GM03348 (cell line): ENCODE measurements at regions not wholly inside any gene's neighbourhood (a gene's known extent, or its start where the extent isn't known, plus 50 kb on each side); places are given as distances from the start of the nearest gene placed in this dataset.

Source experiments
- DNase-seq: peaks from one replicate; pipeline ENCODE4 v3.0.0; 2012; ENCODE audit warnings: low spot score

DNA sequence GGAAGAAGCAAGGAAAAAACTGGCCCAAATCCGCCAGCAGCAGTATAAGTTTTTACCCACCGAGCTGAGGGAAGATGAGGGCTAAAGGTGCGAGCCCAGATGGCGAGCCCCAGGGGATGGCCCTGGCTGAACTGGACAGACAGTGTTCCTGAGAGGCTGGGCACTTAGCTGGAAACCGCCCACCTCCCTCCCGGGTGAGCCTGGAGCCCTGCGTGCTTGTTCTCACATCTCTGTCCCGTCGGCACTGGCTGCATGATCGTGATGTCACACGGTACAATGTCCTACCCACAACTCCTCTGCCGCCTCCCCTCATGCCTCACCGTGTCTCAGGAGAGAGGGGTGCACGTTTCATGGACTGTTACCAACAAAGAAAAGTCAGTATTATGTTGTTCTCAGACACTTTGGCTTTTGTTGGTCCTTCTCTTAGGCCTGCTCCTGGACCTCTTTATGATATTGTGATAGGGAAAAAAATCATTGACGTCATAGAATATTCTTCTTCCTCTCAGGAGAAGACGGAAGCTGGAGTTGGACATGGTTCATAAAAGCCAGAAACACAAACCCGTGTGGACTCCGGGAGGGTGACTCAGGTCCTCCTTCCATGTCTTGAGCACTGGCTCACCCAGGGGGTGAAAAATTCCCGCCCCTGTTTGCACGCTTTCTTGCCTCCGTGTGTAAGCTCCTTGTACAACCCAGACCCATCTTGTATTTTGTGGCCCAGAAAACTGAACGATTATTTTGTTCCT is 201.8 kb upstream of the TPM1 start:
- DNase-seq, result no peak

DNA sequence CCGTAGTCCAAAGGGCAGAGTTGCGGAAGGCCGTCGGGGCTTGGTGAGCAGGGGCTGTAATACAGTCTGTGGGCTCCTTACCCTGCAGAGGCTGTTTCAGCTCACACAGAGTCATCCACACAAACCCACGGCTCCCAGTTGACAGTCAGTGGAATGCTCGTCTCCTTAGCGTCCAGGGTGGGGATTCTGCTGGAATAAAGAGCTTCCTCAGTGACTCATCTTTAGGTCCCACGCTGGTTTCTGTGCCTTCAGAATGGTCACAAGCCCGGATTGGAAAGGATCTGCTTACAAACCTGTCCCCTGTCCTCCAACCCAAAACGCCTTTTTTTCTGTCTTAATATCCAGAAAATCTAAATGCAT is 201.3 kb upstream of the TPM1 start:
- DNase-seq, result peak; percentile 22

DNA sequence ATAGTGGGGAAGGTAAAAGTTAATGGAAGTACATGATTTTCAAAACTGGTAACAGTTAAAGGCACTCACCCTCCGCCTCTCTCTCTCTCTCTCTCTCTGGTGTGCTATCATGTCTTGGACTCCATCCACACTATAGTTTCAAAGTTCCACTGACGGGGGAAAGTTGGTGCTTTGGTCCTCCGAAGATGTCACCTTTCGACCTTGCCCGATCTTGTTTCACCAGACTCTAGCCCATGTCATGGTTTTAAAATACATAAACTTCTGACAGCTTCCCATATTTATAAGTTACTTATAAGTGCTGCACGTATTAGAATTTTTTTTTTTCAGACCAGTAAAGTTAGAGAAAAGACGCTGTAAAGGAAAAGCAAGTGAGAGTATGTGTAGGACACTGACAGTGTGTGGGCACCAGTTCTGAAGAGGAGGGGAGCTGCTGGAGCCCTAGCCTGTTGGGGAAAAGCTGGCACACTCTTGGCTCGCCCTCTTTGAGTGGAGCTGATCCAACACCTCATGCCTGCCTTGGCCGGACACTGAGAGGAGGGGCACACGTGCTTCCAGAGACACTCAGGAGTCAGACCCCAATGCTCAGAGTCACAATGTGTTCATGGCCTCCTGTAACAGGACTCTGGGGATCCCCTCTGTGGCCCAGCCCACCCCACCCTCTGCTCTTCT is 200.5 kb upstream of the TPM1 start:
- DNase-seq, result no peak

DNA sequence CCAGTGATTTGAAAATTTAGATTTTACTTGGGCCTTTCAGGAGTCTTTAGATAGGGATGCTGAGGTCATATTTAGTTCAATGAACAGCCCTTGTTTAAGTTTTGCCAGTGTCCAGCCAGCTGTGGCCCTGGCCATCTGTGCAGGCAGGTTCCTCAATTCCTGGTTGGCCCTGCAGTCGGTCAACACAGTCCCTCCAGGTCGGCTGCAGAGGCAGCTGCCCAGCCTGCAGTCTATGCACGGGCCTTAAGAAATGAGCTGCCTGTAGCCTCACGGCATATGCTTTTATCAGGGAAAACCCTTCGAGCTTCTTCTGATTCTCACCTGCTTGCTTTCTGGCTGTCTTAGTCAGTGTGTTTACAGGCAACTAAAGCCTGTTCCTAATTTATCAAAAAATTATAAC is 199.2 kb upstream of the TPM1 start:
- no peak for DNase-seq

DNA sequence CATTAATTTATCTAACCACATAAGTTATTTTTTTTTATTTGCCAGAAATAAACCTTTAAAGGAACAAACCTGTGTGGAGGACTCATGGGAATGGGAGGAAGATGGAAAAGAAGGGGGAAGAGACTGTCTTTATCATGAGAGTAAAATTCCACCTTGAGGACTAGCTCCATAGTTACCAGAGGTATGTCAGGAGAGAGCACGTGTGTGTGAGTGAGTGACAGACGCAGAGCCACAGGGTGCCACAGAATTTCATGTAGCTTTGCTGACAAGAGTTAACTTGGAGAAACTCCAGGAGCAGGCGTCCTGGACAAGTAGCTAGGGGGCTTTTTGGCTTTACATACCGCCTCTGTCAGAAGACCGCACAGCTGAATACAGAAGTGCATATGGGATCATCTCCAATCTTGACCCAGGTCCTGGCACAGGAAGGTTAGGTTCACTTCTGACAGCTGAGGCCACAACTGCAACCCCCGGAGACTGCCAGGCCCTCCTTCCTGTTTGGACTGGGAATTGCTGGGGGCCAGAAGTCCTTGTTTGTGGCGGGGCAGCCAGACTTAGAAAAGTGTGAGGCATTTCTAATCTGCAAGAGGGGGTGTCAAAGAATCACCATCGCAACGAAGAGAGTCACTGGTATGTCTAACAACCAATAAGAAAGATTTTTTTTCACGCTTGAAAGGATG is 197.8 kb upstream of the TPM1 start:
- peak; percentile 11 for DNase-seq

DNA sequence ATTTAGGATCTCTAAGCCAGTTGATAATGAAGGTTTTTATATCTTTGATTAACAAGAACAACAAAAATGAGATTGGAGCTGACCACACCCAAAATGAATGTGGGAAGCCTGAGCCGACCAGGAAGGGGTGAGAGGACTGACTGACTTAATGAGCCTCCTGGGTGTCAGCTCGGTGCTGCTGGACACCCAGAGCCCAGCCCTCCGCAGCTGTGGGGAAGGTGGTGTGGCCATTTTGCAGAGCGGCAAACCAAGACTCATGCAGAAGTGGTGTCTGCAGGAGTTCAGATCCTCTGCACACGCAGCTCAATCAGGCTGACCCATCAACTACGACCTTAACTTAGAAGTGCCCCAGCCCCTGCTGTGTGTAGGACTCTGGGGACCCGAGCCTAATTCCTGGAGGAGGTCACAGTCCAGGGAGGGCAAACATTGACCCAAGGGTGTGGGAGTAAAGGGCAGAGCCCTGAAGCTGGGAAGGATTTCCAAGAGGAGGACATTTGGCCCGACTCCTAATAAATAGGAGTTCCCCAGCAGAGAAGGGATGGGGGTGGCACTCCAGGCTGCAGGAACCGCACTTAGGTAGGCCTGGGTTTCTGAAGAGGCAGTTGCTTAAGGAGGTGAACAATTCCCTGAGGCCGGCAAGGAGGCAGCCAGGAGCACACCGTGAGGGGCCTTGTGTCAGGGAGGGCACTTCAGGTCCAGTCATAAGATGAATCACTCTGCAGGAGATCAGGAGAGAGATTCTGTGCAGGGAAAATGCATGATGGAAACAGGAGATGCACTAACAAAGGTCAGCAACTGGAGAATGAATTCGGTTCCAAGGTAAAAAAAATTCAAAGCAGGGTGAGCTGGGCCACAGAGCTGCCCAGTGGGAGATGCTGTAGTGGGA is 197.1 kb upstream of the TPM1 start:
- peak; percentile 16 for DNase-seq

DNA sequence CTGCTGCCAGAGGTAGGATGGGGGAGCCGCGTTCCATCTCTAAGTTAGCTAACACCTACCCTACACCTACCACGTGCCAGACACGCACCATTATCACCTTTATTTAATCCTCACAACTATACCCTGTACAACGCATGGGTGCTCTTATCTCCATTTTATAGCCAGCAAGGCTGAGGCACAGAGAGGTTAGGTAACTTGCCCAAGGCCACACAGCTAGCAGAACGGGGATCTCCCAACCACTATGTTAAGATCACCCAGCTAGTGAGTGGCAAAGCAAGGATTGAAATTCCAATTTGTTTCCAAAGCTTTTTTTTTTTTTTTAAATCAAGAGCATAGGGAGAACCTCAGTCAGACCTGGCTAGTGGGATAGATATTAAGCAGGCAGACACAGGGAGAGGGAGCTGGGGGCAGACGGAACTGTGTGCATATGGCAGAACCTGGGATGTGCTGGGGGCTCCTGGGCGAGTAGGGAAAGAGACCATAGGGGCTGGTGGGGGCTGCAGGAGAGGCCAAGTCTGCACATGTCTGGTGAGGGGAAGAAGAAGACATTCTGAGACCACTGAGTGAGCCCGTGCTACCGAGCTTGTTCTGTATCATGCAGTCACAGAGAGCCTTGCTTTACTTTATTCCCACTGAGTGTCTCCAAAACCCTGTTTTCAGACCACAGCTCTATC is 196.3 kb upstream of the TPM1 start:
- no peak for DNase-seq

DNA sequence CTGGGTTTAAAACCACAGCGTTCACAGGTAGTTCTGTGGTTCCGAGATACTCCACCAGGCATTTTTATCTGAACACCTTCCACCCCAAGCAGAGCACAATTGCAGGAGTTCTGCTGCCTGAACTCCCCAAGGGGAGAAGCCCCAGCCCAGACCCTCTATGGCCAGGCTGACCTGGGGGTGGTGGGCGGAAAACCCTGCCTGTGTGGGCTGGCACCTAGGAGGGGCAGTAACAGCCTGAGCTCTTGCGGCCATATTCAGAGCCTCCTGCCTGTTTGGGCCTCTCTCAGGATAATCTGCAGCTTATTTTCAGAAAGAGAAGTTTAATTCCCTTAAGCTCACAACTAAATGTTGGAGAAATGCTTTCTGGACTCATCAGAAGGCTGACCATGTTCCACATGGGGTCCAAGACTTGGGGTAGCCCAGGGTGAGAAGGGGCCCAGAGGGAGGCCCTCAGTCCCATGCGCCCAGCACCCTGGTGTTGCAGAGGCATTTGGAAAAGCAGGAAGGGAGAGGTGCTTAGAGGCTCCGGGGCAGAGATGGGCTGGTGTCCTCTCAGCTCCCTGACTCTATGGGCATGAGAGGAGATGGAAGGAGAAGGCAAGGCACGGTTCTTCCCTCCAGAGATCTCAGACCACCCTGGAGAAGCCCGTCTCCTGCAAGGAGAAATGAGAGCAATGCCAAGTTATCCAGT is 195.6 kb upstream of the TPM1 start:
- no peak for DNase-seq

DNA sequence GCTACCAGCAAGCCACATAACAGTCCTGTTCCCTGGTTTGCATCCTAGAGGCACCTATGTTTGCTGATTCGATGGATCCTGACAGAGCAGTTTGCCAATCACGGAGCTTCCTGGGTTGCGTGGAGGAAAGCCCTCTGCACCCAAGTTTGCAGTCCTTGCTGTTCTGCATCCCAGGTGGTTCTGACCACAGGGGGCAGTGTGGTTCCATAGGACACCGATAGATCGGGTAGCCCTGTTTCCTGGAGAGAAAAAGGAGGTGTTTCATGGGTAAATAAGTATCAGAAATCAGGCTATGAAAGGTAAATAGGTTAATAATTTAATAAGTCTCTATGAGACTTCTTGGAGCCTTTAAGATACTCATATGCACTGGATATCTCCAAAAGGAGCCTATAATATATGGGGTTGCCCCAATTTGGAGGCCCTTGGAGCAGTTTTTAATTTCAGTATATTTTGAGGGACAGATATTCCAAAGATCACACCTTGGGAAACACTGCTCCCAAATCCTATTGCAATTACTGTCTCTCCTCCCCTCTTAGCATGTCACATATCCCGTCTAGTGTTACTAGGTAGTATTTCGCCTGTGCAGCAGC is 194.6 kb upstream of the TPM1 start:
- DNase-seq, result peak; percentile 52

DNA sequence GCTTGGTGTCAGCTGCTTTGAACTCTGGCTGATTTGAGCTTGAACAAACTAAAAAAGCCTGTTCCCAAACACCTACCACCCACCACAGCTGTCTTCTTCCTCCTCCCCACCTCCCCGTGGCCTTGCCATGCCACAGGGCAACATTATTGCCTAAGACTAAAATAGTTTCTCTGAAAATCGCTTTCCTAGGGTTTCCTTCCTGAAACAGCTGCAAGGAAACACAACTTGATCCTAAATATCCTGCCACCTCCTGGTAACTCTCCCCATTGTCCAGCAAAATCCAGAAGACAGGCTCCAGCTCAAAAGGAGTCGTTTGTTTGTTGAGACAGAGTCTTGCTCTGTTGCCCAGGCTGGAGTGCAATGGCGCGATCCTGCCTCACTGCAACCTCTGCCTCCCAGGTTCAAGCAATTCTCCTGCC is 193.9 kb upstream of the TPM1 start:
- DNase-seq, result peak; percentile 38

DNA sequence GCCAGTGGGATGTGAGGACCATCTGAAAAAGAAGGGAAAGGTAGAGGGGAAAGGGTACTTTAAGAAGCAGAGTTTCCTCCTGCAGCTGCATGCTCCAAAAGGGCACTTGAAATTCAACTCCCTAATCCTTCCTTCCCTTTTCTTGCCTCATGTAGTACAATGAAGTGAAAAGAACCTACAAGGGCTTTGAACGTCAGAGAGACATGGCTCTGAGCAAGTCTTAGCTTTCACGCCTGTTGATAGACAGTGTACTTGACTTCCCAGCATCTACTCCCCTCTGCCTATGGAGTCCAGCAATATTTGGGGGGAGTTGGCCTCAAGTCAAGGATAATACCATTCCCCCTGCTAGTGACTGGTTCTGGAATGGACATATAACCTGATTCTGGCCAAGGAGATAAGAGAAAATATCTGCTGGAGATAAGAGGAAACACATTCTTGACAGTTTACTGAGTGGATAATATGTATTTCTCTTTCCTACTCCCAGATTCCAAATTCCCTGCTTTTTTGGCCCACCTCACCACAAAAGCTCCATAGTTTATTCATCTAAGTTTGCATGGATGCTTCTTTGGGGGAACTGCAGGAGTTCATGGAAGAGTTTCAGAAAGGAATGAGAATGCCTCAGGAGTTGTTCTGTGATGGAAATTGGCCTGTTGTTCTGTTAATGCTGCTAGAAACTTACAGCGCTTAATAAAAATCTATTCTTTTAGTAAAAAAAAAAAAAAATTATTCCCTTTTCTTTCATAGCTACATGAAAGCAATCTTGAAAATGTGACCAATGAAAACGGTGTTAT is 193.0 kb upstream of the TPM1 start:
- no peak for DNase-seq

DNA sequence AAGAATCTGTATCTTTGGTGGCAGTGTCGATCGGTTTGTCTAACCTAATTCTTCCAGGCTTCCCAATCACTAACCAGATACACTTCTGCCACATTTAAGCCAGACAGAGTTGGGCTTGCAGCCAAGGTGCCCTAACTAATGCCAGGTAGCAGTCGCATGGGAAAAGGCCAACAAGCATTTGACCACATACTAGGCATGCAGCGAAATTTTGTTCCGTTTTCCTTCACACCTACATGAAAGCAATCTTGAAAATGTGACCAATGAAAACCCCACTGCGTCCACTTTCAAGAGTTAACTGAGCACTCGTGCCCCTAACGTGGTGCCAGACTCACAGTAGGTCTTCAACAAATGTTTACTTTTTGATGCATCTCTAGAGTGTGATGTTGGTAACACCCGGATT is 192.2 kb upstream of the TPM1 start:
- no peak for DNase-seq

DNA sequence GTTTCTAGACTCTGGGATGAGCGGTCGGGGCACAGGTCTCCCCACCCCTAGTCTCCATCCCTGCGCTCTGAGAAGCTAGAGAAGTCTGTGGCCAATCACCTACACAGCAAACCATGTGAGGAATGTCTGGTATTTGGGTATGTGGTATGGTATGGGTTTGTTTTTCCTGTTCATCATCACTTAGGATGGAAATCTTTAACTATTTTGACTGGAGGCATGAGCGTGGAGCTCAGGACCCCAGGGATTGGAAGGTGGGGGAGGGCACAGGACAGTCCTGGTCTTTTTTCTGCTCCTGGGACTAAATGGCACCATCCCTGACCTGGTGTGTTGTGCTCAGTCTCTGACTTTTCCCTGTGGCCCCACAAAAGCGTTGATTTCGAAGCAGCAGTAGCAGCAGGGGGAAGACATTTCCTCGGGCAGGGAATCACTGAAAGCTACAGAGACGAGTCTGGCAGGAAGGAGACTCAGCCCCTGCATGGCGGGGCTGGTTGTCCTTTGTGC is 191.7 kb upstream of the TPM1 start:
- peak; percentile 85 for DNase-seq

DNA sequence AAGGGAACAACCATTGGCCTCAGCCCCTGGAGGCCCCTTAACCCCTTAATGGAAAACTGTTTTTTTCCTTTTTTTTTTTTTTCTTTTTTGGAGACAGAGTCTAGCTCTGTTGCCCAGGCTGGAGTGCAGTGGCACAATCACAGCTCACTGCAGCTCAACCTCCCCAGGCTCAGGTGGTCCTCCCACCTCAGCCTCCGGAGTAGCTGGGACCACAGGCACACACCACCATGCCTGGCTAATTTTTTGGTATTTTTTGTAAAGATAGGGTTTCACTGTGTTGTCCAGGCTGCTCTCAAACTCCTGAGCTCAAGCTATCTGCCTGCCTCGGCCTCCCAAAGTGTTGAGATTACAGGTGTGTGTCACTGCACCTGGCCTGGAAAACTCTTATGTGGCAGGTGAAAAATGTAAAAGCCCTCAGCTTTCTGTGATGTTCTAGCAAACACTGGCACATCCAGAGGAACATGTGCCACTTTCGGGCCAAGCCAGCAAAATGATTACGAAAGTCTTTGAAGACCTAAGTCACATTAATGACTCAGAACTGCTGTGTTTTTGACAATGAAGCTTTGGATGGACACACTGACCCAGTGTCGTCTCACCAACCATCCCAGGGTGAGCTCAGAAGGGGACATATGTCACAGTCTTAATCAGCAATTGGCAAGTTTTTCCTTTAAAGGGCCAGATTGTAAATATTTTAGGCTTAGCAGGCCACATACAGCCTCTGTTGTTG is 189.3 kb upstream of the TPM1 start:
- DNase-seq, result peak; percentile 16

DNA sequence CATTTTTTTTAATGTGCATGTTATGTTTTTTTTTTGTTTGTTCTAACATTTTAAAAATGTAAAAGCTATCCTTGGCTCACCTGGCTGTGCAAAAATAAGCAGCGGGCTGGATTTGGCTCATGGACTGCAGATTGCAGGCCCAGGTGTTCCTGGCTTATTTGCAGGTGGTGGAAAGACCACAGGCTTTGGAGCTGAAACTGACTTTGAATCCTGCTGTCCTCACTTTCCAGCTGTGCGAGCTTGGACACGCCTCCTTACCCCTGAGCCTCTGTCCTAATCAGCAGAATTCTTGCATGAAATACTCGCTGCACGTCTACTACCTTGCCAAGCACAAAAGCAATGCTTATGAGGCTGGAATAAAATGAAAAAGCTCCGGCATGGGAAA is 188.7 kb upstream of the TPM1 start:
- DNase-seq, result no peak

DNA sequence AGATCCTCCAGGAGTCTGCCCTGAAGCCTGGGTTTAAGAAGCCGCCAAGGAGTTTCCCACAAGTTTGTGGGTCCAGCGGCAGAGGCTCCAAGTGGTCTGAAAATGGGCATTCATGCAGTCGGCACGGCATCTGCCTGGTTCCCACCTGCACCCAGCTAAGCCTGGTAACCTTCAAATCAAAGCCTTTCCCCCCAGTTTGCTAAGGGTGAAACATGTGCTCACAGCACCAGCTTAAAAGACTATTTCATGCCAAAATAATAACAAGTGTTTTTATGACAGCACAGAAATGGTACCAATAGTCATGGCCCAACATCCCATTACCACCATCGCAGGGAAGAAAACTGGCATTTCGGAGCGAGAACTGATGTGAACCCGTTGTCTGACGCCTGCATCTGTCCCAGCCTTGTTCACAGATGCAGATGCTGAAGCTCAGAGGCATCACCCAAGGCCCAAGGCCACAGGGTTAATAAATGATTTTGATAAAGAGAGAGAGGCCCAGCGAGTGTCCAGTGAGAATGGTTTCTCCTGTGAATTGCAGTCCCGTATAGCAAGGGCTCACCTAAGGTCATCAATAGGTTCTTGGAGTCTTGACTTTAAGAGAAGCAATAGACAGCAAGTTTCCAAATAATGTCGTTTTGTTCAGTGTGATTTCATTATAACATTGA is 188.0 kb upstream of the TPM1 start:
- DNase-seq, result no peak

DNA sequence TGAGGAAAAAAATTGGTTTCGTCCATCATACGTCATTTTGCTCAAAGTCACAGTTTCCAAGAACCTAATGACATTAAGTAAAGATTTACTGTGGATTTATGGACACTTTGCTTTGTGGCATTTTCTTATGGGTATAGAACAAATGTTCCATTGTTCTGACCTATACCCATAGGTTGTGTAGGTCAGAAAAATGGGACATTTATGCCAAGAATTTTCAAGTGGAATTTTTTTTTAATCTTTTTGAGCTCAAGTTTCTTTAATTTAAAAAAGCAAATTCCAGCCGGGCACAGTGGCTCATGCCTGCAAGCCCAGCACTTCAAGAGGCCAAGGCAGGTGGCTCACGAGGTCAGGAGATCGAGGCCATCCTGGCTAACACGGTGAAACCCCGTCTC is 187.5 kb upstream of the TPM1 start:
- no peak for DNase-seq

DNA sequence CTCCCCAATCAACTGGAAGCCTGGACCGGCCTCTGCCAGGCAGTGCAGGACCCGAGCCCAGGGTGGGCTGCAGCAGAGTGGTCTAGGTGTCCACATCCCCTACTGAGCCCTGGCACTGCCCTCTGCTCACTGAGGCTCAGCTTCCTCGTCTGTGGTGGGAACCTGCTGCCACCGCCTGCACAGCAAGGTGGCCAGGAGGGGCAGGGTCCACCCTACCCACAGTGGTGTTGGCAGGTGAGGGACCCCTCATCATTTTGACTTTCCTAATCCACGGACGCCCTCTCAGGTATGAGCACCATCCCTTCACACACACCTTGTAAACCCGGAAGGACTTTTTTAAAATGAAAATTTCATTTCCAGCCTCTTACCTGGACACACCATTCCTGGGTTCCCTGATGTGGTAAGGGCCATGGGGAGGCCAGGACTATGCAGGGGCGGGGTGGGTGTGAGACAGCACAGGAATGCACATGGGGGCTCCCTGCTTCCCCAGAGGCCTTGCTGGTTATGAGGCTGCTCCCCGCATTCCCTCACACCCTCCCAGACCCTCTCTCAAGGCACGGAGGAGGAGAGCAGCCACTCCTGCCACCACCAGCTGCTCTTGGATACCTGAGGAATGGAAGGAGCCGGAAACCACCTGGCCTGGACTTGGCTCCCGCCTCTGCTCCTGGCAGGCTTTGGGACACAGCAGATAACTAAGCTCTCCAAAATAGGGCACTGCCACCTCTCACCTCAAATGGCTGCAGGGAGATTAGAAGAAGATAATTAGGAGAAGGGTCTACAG is 185.9 kb upstream of the TPM1 start:
- DNase-seq, result no peak
